ENCODE measurements at regions not wholly inside any gene's neighbourhood (a gene's known extent, or its start where the extent isn't known, plus 50 kb on each side); places are given as distances from the start of the nearest gene placed in this dataset.

DNA sequence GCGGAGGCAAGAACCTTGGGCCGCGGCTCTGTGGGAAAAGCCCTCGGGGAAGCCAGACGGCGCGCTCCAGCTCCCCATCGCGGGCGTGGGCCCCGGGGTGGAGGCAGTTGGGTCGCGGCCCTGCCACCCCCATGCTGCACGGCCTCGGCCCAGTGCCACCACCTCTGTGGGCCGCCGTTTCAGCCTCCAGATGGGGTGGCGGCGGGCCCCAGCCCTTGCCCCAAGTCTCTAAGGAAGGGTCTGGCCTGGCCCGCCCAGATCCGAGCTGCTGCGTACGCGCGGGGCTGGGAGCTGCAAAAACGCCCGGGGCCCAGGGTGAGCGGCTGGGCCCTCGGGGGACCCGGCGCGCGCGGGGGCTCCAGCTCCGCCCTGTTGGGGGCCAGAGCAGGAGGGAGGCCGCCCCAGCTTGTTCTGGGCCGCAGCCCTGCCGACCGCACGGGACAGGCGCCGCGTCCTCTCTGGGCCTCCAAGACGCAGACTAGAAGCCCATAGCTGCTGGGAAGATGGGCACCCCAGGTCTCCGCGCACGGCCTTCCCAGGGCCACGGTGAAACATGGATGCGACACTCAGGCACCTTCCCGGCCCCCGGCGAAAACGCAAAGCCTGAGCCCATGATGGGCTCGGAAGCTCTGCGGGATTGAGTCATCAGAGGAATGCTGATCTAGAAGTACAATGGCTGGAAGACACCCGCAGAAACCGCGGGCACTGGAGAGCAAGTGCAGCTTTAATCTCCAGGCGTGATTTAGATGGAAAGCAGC lies 110.1 kb downstream of the KCTD15 start:
- no peak overlapping the region for H3K4me3 ChIP-seq (ENCODE audit: low read depth, low read length)
- TF ChIP-seq, protein P1, sequence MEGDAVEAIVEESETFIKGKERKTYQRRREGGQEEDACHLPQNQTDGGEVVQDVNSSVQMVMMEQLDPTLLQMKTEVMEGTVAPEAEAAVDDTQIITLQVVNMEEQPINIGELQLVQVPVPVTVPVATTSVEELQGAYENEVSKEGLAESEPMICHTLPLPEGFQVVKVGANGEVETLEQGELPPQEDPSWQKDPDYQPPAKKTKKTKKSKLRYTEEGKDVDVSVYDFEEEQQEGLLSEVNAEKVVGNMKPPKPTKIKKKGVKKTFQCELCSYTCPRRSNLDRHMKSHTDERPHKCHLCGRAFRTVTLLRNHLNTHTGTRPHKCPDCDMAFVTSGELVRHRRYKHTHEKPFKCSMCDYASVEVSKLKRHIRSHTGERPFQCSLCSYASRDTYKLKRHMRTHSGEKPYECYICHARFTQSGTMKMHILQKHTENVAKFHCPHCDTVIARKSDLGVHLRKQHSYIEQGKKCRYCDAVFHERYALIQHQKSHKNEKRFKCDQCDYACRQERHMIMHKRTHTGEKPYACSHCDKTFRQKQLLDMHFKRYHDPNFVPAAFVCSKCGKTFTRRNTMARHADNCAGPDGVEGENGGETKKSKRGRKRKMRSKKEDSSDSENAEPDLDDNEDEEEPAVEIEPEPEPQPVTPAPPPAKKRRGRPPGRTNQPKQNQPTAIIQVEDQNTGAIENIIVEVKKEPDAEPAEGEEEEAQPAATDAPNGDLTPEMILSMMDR (conservative IDR thresholded peaks at IDR 0.05; ENCODE audit: low read depth, low read length): no peak
- DNase-seq (ENCODE audit: low read depth): no peak

DNA sequence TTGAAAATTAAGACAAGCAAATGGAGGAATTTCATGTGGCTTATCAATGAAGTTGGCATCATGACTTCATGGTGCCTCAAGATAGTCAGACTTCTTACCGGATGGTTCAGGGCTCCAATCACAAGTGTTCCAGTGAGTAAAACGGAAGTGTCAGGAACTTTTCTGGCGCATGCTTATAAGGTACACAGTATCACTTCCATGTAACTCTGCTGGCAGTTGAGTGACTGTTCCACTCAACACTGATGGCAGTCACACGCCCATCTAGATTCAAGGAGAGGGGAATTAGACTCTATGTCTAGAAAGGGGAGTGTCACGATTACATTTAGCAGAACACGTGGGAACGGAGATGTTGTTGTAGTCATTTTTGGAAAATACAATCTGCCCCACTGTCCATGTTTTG lies 114.3 kb downstream of the KCTD15 start:
- H3K4me3 ChIP-seq (ENCODE audit: low read depth, low read length): no peak overlapping the region
- DNase-seq (ENCODE audit: low read depth): no peak
- TF ChIP-seq, protein P1 (conservative IDR thresholded peaks at IDR 0.05; ENCODE audit: low read depth, low read length): no peak

DNA sequence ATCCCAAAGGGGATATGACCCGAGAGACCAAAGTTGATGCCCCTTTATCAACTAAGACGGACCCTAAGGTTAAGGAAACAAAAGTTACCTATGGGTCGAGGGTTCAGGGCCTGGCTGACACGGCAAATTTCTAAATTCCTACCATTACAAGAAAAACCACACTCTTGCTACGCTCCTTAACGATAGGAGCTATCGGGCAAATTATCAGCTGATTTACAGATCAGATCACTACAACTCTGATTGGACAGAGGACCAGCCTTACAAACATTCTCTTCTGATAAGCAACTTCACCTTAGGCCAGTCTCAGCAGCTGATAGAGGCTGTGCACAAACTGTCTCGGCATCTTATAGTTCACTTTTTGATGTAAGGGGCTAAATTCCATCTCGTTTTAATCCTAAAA lies 117.9 kb downstream of the KCTD15 start:
- TF ChIP-seq, protein P1 (conservative IDR thresholded peaks at IDR 0.05; ENCODE audit: low read depth, low read length): no peak
- DNase-seq (ENCODE audit: low read depth): no peak
- no peak overlapping the region for H3K4me3 ChIP-seq (ENCODE audit: low read depth, low read length)

DNA sequence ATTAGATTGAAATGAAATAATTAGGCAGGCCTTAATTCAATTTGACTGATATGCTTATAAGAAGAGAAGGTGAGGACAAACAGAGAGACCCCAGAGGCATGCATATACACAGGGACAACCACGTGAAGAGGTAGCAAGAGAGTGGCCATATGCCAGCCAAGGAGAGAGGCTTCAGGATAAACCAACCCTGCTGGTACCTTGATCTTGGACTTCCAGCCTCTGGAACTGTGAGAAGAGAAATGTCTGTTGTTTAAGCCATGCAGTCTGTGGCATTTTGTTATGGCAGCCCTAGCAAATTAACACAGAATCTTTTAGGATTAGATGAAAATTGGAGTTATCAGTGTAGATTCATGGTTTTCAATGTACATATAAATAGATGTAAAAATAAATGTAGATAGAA lies 120.1 kb downstream of the KCTD15 start:
- TF ChIP-seq, protein P1 (conservative IDR thresholded peaks at IDR 0.05; ENCODE audit: low read depth, low read length): no peak
- no peak overlapping the region for H3K4me3 ChIP-seq (ENCODE audit: low read depth, low read length)
- DNase-seq (ENCODE audit: low read depth): no peak

DNA sequence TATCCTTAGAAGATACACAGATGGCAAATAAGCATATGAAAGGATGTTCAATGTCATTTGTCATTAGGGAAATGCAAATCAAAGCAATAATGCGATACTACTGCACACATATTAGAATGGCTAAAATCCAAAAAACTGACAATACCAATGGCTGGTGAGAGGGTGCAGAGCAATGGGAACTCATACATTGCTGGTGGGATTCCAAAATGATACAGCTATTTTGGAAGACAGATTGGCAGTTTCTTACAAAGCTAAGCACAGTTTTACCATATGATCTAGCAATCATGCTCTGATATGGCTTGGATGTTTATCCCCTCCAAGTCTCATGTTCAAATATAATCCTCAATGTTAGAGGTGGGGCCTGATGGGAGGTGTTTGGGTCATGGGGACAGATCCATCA lies 122.6 kb downstream of the KCTD15 start:
- no peak overlapping the region for H3K4me3 ChIP-seq (ENCODE audit: low read depth, low read length)
- TF ChIP-seq, protein P1 (conservative IDR thresholded peaks at IDR 0.05; ENCODE audit: low read depth, low read length): no peak
- DNase-seq (ENCODE audit: low read depth): no peak

DNA sequence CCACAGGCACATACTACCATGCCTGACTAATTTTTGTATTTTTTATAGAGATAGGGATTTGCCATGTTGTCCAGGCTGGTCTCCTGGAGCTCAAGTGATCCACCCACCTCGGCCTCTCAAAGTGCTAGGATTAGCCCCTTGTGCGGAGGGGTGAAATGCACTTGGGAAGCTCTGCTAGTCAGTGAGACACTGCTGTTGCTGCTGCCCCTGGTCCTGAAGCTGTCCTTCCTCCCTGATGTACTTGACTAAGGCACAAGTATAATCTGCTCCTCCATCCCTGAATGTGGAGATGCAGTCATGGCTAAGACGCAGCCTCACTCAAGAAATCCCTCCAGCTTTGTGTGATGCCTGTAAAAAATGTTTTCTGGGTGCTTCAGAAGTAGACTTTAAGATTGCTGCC lies 124.5 kb downstream of the KCTD15 start:
- TF ChIP-seq, protein P1 (conservative IDR thresholded peaks at IDR 0.05; ENCODE audit: low read depth, low read length): no peak
- DNase-seq (ENCODE audit: low read depth): no peak
- no peak overlapping the region for H3K4me3 ChIP-seq (ENCODE audit: low read depth, low read length)

DNA sequence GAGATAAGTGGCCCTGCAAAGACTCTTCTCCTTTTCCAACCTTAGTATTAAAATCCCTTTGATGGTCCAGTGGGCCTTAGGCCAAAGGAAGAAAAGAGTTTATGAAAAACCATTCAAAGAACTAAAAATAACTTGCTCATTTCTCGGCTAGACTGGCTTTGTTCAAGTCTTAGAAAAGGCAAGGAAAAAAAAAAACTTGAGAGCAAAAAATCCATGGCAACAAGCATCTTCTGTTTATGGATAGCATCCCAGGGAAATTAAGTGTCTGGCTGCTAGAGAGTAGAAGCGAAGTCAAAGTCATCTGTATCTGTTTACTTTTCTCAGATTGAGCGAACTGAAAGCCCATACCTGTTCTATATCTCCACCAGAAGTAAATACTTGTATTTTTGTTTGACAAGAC lies 129.6 kb downstream of the KCTD15 start:
- no peak for DNase-seq (ENCODE audit: low read depth)
- TF ChIP-seq, protein P1 (conservative IDR thresholded peaks at IDR 0.05; ENCODE audit: low read depth, low read length): no peak
- no peak overlapping the region for H3K4me3 ChIP-seq (ENCODE audit: low read depth, low read length)

Measured in epithelial cell of proximal tubule (primary cell).